Ovary (tissue), 7 donors: ENCODE measurements at regions not wholly inside any gene's neighbourhood (a gene's known extent, or its start where the extent isn't known, plus 50 kb on each side); places are given as distances from the start of the nearest gene placed in this dataset.

Experiments used
- DNase-seq, 5 donors: peaks; one replicate each; pipeline ENCODE4 v3.0.0-alpha.2; 2019 to 2020
- H3K27ac ChIP-seq, 2 donors: fragments of 200-600 bp; one replicate each; pipeline versions ENCODE4 v1.5.1 to v1.8.0; 2019 to 2022
- H3K27me3 ChIP-seq: fragments of 200-600 bp; one replicate; pipeline ENCODE4 v1.8.0; 2022
- H3K36me3 ChIP-seq: fragments of 200-600 bp; sonication (generic); one replicate; pipeline ENCODE4 v1.5.1; 2019
- H3K4me1 ChIP-seq: one replicate; pipeline ENCODE4 v1.8.1; 2013; ENCODE audit warnings: mild to moderate bottlenecking, moderate library complexity; ENCODE audit not compliant: insufficient read depth
- H3K4me3 ChIP-seq: fragments of 200-600 bp; sonication (generic); one replicate; pipeline ENCODE4 v1.5.1; 2017
- H3K9me3 ChIP-seq, 2 donors: fragments of 200-600 bp in 1 of 2; sonication (generic) in 1 of 2; one replicate each; pipeline versions ENCODE4 v1.5.1 to v1.8.1; 2013 to 2019; ENCODE audit warnings: mild to moderate bottlenecking in 1 of 2, moderate library complexity in 1 of 2
- CTCF ChIP-seq, 3 donors: fragments of 450-650 bp in 2 of 3; fragments of 200-600 bp in 1 of 3; IDR thresholded peaks; one replicate each; pipeline versions ENCODE4 v1.5.1 to v1.8.0; 2016 to 2022; ENCODE audit warnings: antibody characterized with exemption in 3 of 3, mild to moderate bottlenecking in 1 of 3
- EP300 ChIP-seq: sonication (generic); formaldehyde crosslinking; IDR thresholded peaks from one replicate; pipeline ENCODE4 v1.6.1; 2017; ENCODE audit warnings: antibody characterized with exemption
- POLR2A ChIP-seq: fragments of 450-650 bp; IDR thresholded peaks from one replicate; pipeline ENCODE4 v1.6.1; 2017; ENCODE audit warnings: antibody characterized with exemption, mild to moderate bottlenecking, moderate library complexity
- WGBS, 3 donors: extraction: QIAGEN DNeasy Blood & Tissue Kit in 1 of 3; methylation state at CpG; one replicate each; pipeline versions ENCODE4 v1.1.5 to v1.1.7; 2013 to 2017; 5-methylcytosine and 5-hydroxymethylcytosine counted together
- intact Hi-C, 4 donors: fragments of 100-400 bp; cut with DNase I; formaldehyde crosslinking; loops; one replicate each; pipeline versions ENCODE4 v1.11.0 to v1.15.1; 2022 to 2023
- donor health status: DM: no; HTN: no; CAD: no; lungs with moderate emphysema.
- donor health status: DM: no; HTN: no; CAD: no.
- donor health status: Bipolar disorder and iron deficiency.
- donor health status: DM: no; HTN: no; CAD: no.
- donor health status: DM: yes; HTN: yes; CAD: no.

GRCh38 chr6:137767465-137767864 is 99.6 kb upstream of the TNFAIP3 start:
- no peaks in the 10 kb centered on the region for H3K27me3 ChIP-seq
- no peaks in the 10 kb centered on the region for H3K4me1 ChIP-seq
- no peak for TF ChIP-seq POLR2A
- H3K9me3 ChIP-seq, result no peaks in the 10 kb centered on the region
- 88 to 91% (median 89%) methylated on average over 2 of the region's 2 CpGs for WGBS, 3 donors
- no peak overlapping the region for H3K4me3 ChIP-seq
- H3K36me3 ChIP-seq, result no peaks in the 10 kb centered on the region
- H3K27ac ChIP-seq, result no peak overlapping the region
- intact Hi-C loops, result no loop called here
- DNase-seq, result no peak

- no peak for DNase-seq
- Histone ChIP-seq H3K4me3 (no peak overlapping the region), H3K9me3 (no peaks in the 10 kb centered on the region), H3K4me1 (no peaks in the 10 kb centered on the region), H3K27ac (no peak overlapping the region), H3K36me3 (no peaks in the 10 kb centered on the region), H3K27me3 (no peaks in the 10 kb centered on the region)
- intact Hi-C loops, result no loop called here
- TF ChIP-seq CTCF (IDR thresholded peaks at IDR 0.05) (no peak), EP300 (no peak), POLR2A (no peak)
- whole genome bisulfite sequencing, 3 donors, result 73 to 76% (median 76%) methylated on average over 5 of the region's 5 CpGs
Observed at GRCh38 chr6:137767911-137768690, 99.0 kb upstream of the TNFAIP3 start.

GRCh38 chr6:137768935-137769334 is 98.1 kb upstream of the TNFAIP3 start:
- Histone ChIP-seq H3K36me3 (no peaks in the 10 kb centered on the region), H3K27me3 (no peaks in the 10 kb centered on the region), H3K27ac (no peak overlapping the region), H3K9me3 (no peaks in the 10 kb centered on the region), H3K4me3 (no peak overlapping the region), H3K4me1 (no peaks in the 10 kb centered on the region)
- intact Hi-C loops, result no loop called here
- 96 to 100% (median 100%) methylated on average over 1 of the region's 1 CpG for WGBS, 3 donors
- no peak for TF ChIP-seq CTCF (IDR thresholded peaks at IDR 0.05)
- TF ChIP-seq POLR2A, result no peak
- no peak for TF ChIP-seq EP300
- no peak for DNase-seq

GRCh38 chr6:137769797-137770362 is 97.2 kb upstream of the TNFAIP3 start:
- no peaks in the 10 kb centered on the region for H3K4me1 ChIP-seq
- H3K4me3 ChIP-seq, result no peak overlapping the region
- intact Hi-C loops, result no loop called here
- no peak for TF ChIP-seq EP300
- TF ChIP-seq CTCF (IDR thresholded peaks at IDR 0.05), result no peak
- no peak for TF ChIP-seq POLR2A
- WGBS, 3 donors, result 93 to 97% (median 96%) methylated on average over 6 of the region's 6 CpGs
- H3K27me3 ChIP-seq, result no peaks in the 10 kb centered on the region
- no peak overlapping the region for H3K27ac ChIP-seq
- no peaks in the 10 kb centered on the region for H3K9me3 ChIP-seq
- DNase-seq, result no peak
- H3K36me3 ChIP-seq, result no peaks in the 10 kb centered on the region
